Urothelium cell line (cell line): ENCODE measurements at regions not wholly inside any gene's neighbourhood (a gene's known extent, or its start where the extent isn't known, plus 50 kb on each side); places are given as distances from the start of the nearest gene placed in this dataset.

ENCODE experiments used
- DNase-seq: peaks from one replicate; pipeline ENCODE4 v3.0.0; 2011; ENCODE audit warnings: low spot score, mixed read lengths
- FAIRE-seq: peaks from 2 replicates; lab custom pipeline; 2011; peaks lifted over from hg19 to GRCh38; lab: Jason Lieb, UNC

- DNase-seq (no peak), FAIRE-seq (no peak)
Measured at GRCh38 chr1:29462096-29462495, 225.8 kb downstream of the PTPRU start.

GRCh38 chr1:29461115-29461739 lies 224.9 kb downstream of the PTPRU start:
- FAIRE-seq (no peak), DNase-seq (no peak)

GRCh38 chr1:29460694-29461093 lies 224.4 kb downstream of the PTPRU start:
- DNase-seq, result no peak
- no peak for FAIRE-seq

- no peak for DNase-seq
Measured at GRCh38 chr1:29460041-29460610, 223.8 kb downstream of the PTPRU start.

GRCh38 chr1:29459620-29459945 lies 223.3 kb downstream of the PTPRU start:
- no peak for DNase-seq
- no peak for FAIRE-seq

More at GRCh38 chr1:29460041-29460610, 223.8 kb downstream of the PTPRU start:
- FAIRE-seq, result no peak

GRCh38 chr1:29458737-29459619 lies 222.7 kb downstream of the PTPRU start:
- FAIRE-seq (no peak), DNase-seq (no peak)

GRCh38 chr1:29457496-29458368 lies 221.4 kb downstream of the PTPRU start:
- DNase-seq, result no peak
- FAIRE-seq, result no peak

GRCh38 chr1:29456685-29457435 lies 220.5 kb downstream of the PTPRU start:
- no peak for DNase-seq
- no peak for FAIRE-seq

GRCh38 chr1:29455781-29456180 lies 219.5 kb downstream of the PTPRU start:
- DNase-seq (no peak), FAIRE-seq (no peak)

GRCh38 chr1:29454616-29455380 lies 218.5 kb downstream of the PTPRU start:
- no peak for DNase-seq
- no peak for FAIRE-seq

GRCh38 chr1:29453502-29454240 lies 217.3 kb downstream of the PTPRU start:
- DNase-seq (peak; percentile 75), FAIRE-seq (no peak)

- DNase-seq (no peak), FAIRE-seq (no peak)
Measured at GRCh38 chr1:29452463-29453230, 216.3 kb downstream of the PTPRU start.

- peak; percentile 30 for FAIRE-seq
Measured at GRCh38 chr1:29451368-29451892, 215.1 kb downstream of the PTPRU start.

GRCh38 chr1:29450591-29450990 lies 214.3 kb downstream of the PTPRU start:
- FAIRE-seq, result no peak
- no peak for DNase-seq

More at GRCh38 chr1:29451368-29451892, 215.1 kb downstream of the PTPRU start:
- DNase-seq, result no peak

GRCh38 chr1:29448456-29449235 lies 212.3 kb downstream of the PTPRU start:
- no peak for FAIRE-seq
- no peak for DNase-seq

GRCh38 chr1:29447368-29447767 lies 211.0 kb downstream of the PTPRU start:
- FAIRE-seq (no peak), DNase-seq (no peak)
